Naive thymus-derived CD4-positive, alpha-beta T cell (primary cell): ENCODE measurements at regions not wholly inside any gene's neighbourhood (a gene's known extent, or its start where the extent isn't known, plus 50 kb on each side); places are given as distances from the start of the nearest gene placed in this dataset.

ENCODE experiments used
- ATAC-seq: fragments of 150-1000 bp; cut with Tn5 transposase; 2 replicates; pipeline ENCODE4 v1.10.0; 2021; ENCODE audit warnings: mild to moderate bottlenecking, moderate library complexity
- CTCF ChIA-PET: fragments of 350-600 bp; sonication (Branson Sonifier 250); formaldehyde crosslinking; loops from one replicate; lab custom pipeline; 2021; ENCODE audit warnings: antibody characterized with exemption; lab: Charles Lee
- POLR2A ChIA-PET: fragments of 350-600 bp; sonication (Branson Sonifier 250); formaldehyde crosslinking; loops from one replicate; lab custom pipeline; 2021; ENCODE audit warnings: antibody characterized with exemption, inconsistent platforms; lab: Charles Lee
- DNase-seq, 9 donors: peaks; one replicate each; pipeline versions ENCODE4 v3.0.0 to v3.0.0-alpha.2; 2020 to 2022; ENCODE audit warnings: mixed read lengths in 1 of 9
- H3K27ac ChIP-seq: one replicate; pipeline ENCODE4 v1.7.0; 2013; ENCODE audit warnings: mild to moderate bottlenecking, low read depth, low read length, moderate library complexity
- H3K27me3 ChIP-seq, 2 donors: one replicate each; pipeline ENCODE4 v1.7.0; 2013; ENCODE audit warnings: low read length in 2 of 2, mild to moderate bottlenecking in 2 of 2, moderate library complexity in 2 of 2; ENCODE audit not compliant: control insufficient read depth in 2 of 2, insufficient read depth in 2 of 2
- H3K36me3 ChIP-seq, 3 experiments: 1 replicate in 2 of 3; 2 replicates in 1 of 3; pipeline ENCODE4 v1.7.0; 2013; ENCODE audit warnings: low read length in 3 of 3, mild to moderate bottlenecking in 3 of 3, moderate library complexity in 1 of 3; ENCODE audit not compliant: insufficient read depth in 3 of 3, control insufficient read depth in 2 of 3
- H3K4me1 ChIP-seq, 2 donors: one replicate each; pipeline ENCODE4 v1.7.0; 2013; ENCODE audit warnings: low read length in 2 of 2, mild to moderate bottlenecking in 2 of 2, moderate library complexity in 1 of 2; ENCODE audit not compliant: control insufficient read depth in 2 of 2, insufficient read depth in 2 of 2
- H3K4me3 ChIP-seq: 2 replicates; pipeline ENCODE4 v1.7.0; 2013; ENCODE audit warnings: mild to moderate bottlenecking, low read length
- H3K9me3 ChIP-seq, 3 experiments: 1 replicate in 2 of 3; 2 replicates in 1 of 3; pipeline ENCODE4 v1.7.0; 2013; ENCODE audit warnings: low read length in 3 of 3; ENCODE audit not compliant: control insufficient read depth in 2 of 3
- H3K27ac Mint-ChIP-seq, 9 donors: one replicate each; pipeline ENCODE4 v1.8.0; 2020 to 2022; ENCODE audit warnings: mixed read lengths in 9 of 9, mild to moderate bottlenecking in 8 of 9, moderate library complexity in 5 of 9, inconsistent platforms in 2 of 9
- H3K27me3 Mint-ChIP-seq, 5 donors: one replicate each; pipeline ENCODE4 v1.8.0; 2021 to 2022; ENCODE audit warnings: mixed read lengths in 5 of 5, mild to moderate bottlenecking in 1 of 5
- H3K36me3 Mint-ChIP-seq, 5 donors: one replicate each; pipeline ENCODE4 v1.8.0; 2020 to 2022; ENCODE audit warnings: mixed read lengths in 5 of 5, mild to moderate bottlenecking in 3 of 5, inconsistent platforms in 1 of 5
- H3K4me1 Mint-ChIP-seq, 7 donors: one replicate each; pipeline ENCODE4 v1.8.0; 2020 to 2022; ENCODE audit warnings: mixed read lengths in 7 of 7, mild to moderate bottlenecking in 3 of 7, inconsistent platforms in 1 of 7
- H3K4me3 Mint-ChIP-seq, 10 donors: one replicate each; pipeline ENCODE4 v1.8.0; 2020 to 2022; ENCODE audit warnings: mild to moderate bottlenecking in 10 of 10, mixed read lengths in 10 of 10, moderate library complexity in 6 of 10, inconsistent platforms in 2 of 10
- H3K9me3 Mint-ChIP-seq, 11 donors: one replicate each; pipeline ENCODE4 v1.8.0; 2020 to 2022; ENCODE audit warnings: mixed read lengths in 11 of 11, mild to moderate bottlenecking in 4 of 11, inconsistent platforms in 1 of 11, moderate library complexity in 1 of 11
- intact Hi-C, 2 donors: fragments of 100-400 bp; cut with micrococcal nuclease; formaldehyde crosslinking; loops; one replicate each; pipeline ENCODE4 v1.15.1; 2023

DNA sequence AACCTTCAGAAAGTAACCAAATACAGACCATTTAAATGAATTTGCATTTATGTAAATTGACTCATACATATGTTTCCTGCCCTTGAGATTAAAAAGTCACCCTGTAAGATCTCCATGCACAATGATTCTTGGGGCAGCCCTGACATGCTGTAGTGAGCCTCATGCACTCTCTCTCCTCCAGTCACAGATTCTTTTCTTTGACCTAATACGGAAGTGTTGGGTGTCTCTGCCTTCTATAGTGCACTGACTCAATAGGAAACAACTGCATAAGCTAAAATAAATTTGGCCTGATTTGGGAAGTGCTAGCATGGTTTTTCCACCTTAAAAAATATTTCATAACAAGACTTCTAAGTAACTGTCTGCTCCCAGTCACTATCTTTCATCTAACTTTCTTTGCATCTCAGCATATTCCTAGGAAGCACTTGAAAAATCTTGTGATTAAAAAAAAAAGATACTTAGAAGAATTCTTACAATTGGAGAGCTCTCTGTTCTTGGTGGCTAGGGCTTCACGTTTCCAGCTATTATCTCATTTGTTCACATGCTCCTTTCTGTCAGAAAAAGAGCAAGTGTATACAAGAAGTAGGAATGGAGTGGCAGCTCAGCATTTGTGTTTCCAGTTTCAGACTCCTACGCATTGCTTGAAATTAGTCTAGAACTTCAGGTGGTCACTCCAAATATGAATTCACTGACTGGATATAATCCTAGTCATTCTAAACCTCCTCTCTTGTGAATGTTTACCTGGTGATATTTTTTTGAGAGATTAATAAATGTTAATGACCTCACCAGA, 207.9 kb upstream of the COL8A1 start:
- Histone ChIP-seq H3K27me3 (no peaks in the 10 kb centered on the region), H3K36me3 (no peaks in the 10 kb centered on the region), H3K4me1 (no peaks in the 10 kb centered on the region), H3K4me3 (no peak overlapping the region), H3K27ac (no peak overlapping the region), H3K9me3 (no peaks in the 10 kb centered on the region)
- CTCF ChIA-PET = no interaction called here
- ATAC-seq (no peak), DNase-seq (no peak)
- no peaks in the 10 kb centered on the region for H3K27me3 Mint-ChIP-seq
- no peak overlapping the region for H3K4me3 Mint-ChIP-seq
- H3K9me3 Mint-ChIP-seq = peaks cover 0 to 11% (median 2%) of the 10 kb centered on the region in 11 donors
- no peak overlapping the region for H3K27ac Mint-ChIP-seq
- intact Hi-C loops = no loop called here
- no peaks in the 10 kb centered on the region for H3K36me3 Mint-ChIP-seq
- H3K4me1 Mint-ChIP-seq = no peaks in the 10 kb centered on the region
- POLR2A ChIA-PET = no interaction called here

DNA sequence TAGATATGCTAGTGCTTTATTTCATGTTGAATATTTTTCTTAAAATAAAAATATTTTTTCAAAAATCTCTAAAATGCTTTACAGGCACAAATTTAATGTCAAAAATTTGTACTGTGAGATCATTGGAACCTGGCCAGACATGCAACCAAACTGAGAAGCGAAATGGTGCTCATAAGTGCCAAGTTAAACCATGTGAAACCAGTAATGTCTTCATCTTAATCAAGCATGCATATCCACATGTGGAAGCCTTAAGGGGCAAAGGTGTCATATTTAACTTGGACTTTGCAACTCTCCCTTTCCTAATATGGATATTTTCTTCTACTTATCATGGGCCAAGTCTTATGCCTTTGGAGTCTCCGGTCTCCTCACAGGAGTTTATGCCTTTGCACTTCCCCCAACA, 208.9 kb upstream of the COL8A1 start:
- H3K4me3 Mint-ChIP-seq = no peak overlapping the region
- H3K9me3 ChIP-seq = no peaks in the 10 kb centered on the region
- no peak overlapping the region for H3K27ac ChIP-seq
- H3K4me1 Mint-ChIP-seq = no peaks in the 10 kb centered on the region
- no peaks in the 10 kb centered on the region for H3K36me3 ChIP-seq
- no peaks in the 10 kb centered on the region for H3K36me3 Mint-ChIP-seq
- peaks cover 0 to 11% (median 0%) of the 10 kb centered on the region in 11 donors for H3K9me3 Mint-ChIP-seq
- no peak overlapping the region for H3K4me3 ChIP-seq
- DNase-seq (no peak), ATAC-seq (no peak)
- CTCF ChIA-PET = no interaction called here
- no peaks in the 10 kb centered on the region for H3K4me1 ChIP-seq
- no peaks in the 10 kb centered on the region for H3K27me3 Mint-ChIP-seq
- H3K27ac Mint-ChIP-seq = no peak overlapping the region
- intact Hi-C loops = no loop called here
- no peaks in the 10 kb centered on the region for H3K27me3 ChIP-seq
- POLR2A ChIA-PET = no interaction called here

DNA sequence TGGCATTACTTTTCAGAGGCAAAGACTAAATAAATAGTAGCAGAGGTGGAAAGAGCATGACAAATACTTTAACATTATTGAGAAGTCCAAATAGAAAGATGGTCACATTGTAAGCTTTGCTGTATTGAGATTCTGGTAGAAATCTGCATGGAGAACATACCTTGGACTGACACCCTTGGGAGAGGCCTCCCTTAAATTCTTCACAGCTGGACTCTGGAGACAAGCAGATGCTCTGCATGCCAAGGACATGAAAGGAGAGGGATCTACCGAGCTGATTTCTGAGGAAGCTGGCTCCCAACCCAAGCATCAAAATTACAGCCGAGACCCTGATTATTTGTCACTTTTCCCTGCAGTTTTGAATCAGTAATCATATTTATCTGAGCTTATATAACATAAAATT, 212.5 kb upstream of the COL8A1 start:
- Mint-ChIP-seq H3K27me3 (no peaks in the 10 kb centered on the region), H3K4me3 (no peak overlapping the region), H3K9me3 (peaks cover 0 to 2% (median 0%) of the 10 kb centered on the region in 11 donors), H3K4me1 (no peaks in the 10 kb centered on the region), H3K27ac (no peak overlapping the region), H3K36me3 (no peaks in the 10 kb centered on the region)
- intact Hi-C loops = no loop called here
- no peak for DNase-seq
- Histone ChIP-seq H3K4me1 (no peaks in the 10 kb centered on the region), H3K27me3 (no peaks in the 10 kb centered on the region), H3K36me3 (no peaks in the 10 kb centered on the region), H3K9me3 (no peaks in the 10 kb centered on the region), H3K27ac (no peak overlapping the region), H3K4me3 (no peak overlapping the region)
- ChIA-PET POLR2A (no interaction called here), CTCF (interaction anchor here (0.8 kb wide), 1 partner anchor 1118 kb away, joined by 3 read pairs; no protein-coding TSS in a partner anchor)
- no peak for ATAC-seq

DNA sequence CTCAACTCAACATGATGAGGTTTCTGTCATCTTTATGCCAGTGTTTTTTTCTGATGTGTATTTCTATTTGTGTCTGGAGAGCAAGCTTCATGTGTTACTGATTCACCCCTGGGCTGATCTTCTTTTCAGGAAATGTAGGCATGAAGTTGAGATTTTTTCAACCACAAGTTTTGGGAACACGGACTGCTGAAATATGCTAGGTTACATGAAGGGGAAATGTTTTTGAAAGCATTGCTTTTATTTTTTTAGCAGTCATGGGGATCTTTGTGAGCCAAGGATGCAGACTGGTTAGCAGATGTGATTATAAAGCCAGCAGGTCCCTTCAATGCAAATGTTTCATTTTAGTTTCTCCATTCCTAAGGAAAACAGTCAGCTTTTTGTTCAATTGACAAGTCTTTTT, 219.3 kb upstream of the COL8A1 start:
- no peak overlapping the region for H3K4me3 Mint-ChIP-seq
- Histone ChIP-seq H3K4me1 (no peaks in the 10 kb centered on the region), H3K36me3 (no peaks in the 10 kb centered on the region), H3K4me3 (no peak overlapping the region), H3K9me3 (no peaks in the 10 kb centered on the region), H3K27me3 (no peaks in the 10 kb centered on the region), H3K27ac (no peak overlapping the region)
- CTCF ChIA-PET = no interaction called here
- H3K9me3 Mint-ChIP-seq = peaks cover 0 to 5% (median 0%) of the 10 kb centered on the region in 11 donors
- DNase-seq (no peak), ATAC-seq (no peak)
- intact Hi-C loops = no loop called here
- POLR2A ChIA-PET = no interaction called here
- H3K36me3 Mint-ChIP-seq = no peaks in the 10 kb centered on the region
- H3K4me1 Mint-ChIP-seq = no peaks in the 10 kb centered on the region
- H3K27ac Mint-ChIP-seq = no peak overlapping the region
- H3K27me3 Mint-ChIP-seq = peaks cover 0 to 3% (median 0%) of the 10 kb centered on the region in 5 donors

DNA sequence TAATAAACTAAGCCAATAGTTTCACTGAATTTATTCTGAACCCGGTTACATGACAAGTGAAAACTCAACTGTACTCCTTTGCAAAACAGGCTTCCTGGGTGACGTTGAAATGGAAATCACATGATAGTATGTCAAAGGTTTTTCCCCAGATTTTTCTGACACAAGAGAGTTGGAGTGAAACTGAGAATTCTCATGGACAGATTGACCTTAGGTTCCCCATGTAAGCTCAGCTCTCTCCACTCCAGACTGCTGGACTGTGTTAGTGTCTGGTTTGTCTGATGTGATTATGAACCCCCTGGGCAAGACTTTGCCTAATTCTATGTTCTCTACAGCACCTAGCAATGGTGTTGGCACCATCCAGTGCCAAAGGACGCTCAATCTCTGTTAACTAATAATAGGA, 219.7 kb upstream of the COL8A1 start:
- POLR2A ChIA-PET = no interaction called here
- Mint-ChIP-seq H3K9me3 (peaks cover 0 to 5% (median 0%) of the 10 kb centered on the region in 11 donors), H3K27ac (no peak overlapping the region), H3K27me3 (peaks cover 0 to 3% (median 0%) of the 10 kb centered on the region in 5 donors), H3K4me1 (no peaks in the 10 kb centered on the region), H3K36me3 (no peaks in the 10 kb centered on the region), H3K4me3 (no peak overlapping the region)
- CTCF ChIA-PET = no interaction called here
- Histone ChIP-seq H3K4me1 (no peaks in the 10 kb centered on the region), H3K9me3 (no peaks in the 10 kb centered on the region), H3K27ac (no peak overlapping the region), H3K36me3 (no peaks in the 10 kb centered on the region), H3K4me3 (no peak overlapping the region), H3K27me3 (no peaks in the 10 kb centered on the region)
- no peak for ATAC-seq
- no peak for DNase-seq
- intact Hi-C loops = no loop called here

DNA sequence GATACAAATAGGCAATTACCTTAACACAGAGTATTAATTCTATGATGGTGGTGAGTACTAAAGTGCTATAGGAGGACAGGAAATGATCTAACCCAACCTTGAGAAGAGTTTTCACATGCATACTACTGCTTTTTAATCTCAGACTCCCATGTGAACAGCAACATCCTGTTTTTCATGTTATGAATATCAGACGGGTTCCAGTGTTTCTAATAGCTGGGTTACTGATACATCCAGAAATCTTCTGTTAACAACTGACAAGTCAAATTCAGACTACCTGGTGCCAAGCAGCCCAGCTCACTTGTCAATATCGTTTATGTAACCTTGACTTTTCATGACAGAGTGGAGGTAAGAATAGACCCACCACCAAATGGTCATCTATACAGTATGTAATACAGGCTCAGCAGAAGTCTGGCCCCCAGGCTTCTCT, 220.2 kb upstream of the COL8A1 start:
- no peak overlapping the region for H3K4me3 Mint-ChIP-seq
- H3K9me3 Mint-ChIP-seq = peaks cover 0 to 5% (median 0%) of the 10 kb centered on the region in 11 donors
- CTCF ChIA-PET = no interaction called here
- no peak overlapping the region for H3K27ac ChIP-seq
- H3K4me1 Mint-ChIP-seq = no peaks in the 10 kb centered on the region
- POLR2A ChIA-PET = no interaction called here
- no peaks in the 10 kb centered on the region for H3K27me3 ChIP-seq
- no peaks in the 10 kb centered on the region for H3K36me3 ChIP-seq
- no peak overlapping the region for H3K4me3 ChIP-seq
- peaks cover 0 to 3% (median 0%) of the 10 kb centered on the region in 5 donors for H3K27me3 Mint-ChIP-seq
- no peak for DNase-seq
- no peaks in the 10 kb centered on the region for H3K36me3 Mint-ChIP-seq
- no peaks in the 10 kb centered on the region for H3K4me1 ChIP-seq
- no peaks in the 10 kb centered on the region for H3K9me3 ChIP-seq
- ATAC-seq = no peak
- H3K27ac Mint-ChIP-seq = no peak overlapping the region
- intact Hi-C loops = no loop called here

DNA sequence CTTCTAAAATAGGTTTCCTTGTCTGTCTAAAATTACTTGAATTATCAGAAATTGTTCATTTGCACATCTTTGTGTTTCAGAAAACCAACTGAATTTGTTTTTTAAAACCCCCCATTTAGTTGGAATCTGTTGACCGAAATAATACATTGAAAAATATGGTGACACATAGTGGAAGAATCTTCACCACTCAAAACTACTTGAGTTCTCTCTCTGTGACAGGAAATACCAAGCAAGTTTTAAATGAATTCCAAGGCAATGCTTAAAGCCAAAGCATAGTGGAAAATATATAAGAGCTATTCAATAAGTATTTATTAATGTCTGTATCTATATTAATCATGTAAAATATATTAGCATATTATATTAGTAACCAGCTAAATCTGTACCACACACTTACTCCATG, 224.9 kb upstream of the COL8A1 start:
- no peaks in the 10 kb centered on the region for H3K27me3 ChIP-seq
- H3K4me3 ChIP-seq = no peak overlapping the region
- H3K36me3 Mint-ChIP-seq = no peaks in the 10 kb centered on the region
- peaks cover 0 to 4% (median 0%) of the 10 kb centered on the region in 5 donors for H3K27me3 Mint-ChIP-seq
- DNase-seq (no peak), ATAC-seq (no peak)
- no peaks in the 10 kb centered on the region for H3K9me3 ChIP-seq
- H3K4me1 ChIP-seq = no peaks in the 10 kb centered on the region
- no peak overlapping the region for H3K27ac Mint-ChIP-seq
- no peaks in the 10 kb centered on the region for H3K4me1 Mint-ChIP-seq
- no peak overlapping the region for H3K4me3 Mint-ChIP-seq
- intact Hi-C loops = no loop called here
- no peaks in the 10 kb centered on the region for H3K36me3 ChIP-seq
- H3K9me3 Mint-ChIP-seq = peaks cover 0 to 17% (median 0%) of the 10 kb centered on the region in 11 donors
- ChIA-PET POLR2A (no interaction called here), CTCF (no interaction called here)
- H3K27ac ChIP-seq = no peak overlapping the region
